A549 (cell line): ENCODE measurements at regions not wholly inside any gene's neighbourhood (a gene's known extent, or its start where the extent isn't known, plus 50 kb on each side); places are given as distances from the start of the nearest gene placed in this dataset.

Source experiments
- CBX2 ChIP-seq: fragments of 200-600 bp; sonication (generic); IDR thresholded peaks from 2 replicates; pipeline ENCODE4 v1.6.1; 2016; ENCODE audit warnings: low read depth, mild to moderate bottlenecking, borderline replicate concordance
- CEBPB ChIP-seq, 2 experiments: fragments of >200 bp in 1 of 2; sonication (Bioruptor Twin) in 1 of 2; formaldehyde crosslinking in 1 of 2; IDR thresholded peaks; 2 replicates each; pipeline ENCODE4 v1.6.1; 2012 to 2016
- CTCF ChIP-seq: fragments of >200 bp; sonication (Bioruptor Twin); formaldehyde crosslinking; IDR thresholded peaks from 3 replicates; pipeline ENCODE4 v1.5.1; 2016
- EP300 ChIP-seq, 2 experiments: fragments of >200 bp; sonication (Bioruptor Twin); formaldehyde crosslinking; IDR thresholded peaks; 2 replicates in 1 of 2; 3 replicates in 1 of 2; pipeline ENCODE4 v1.6.1; 2016 to 2017
- GATA3 ChIP-seq: IDR thresholded peaks from 2 replicates; pipeline ENCODE4 v1.6.1; 2012; ENCODE audit warnings: borderline replicate concordance
- HDAC2 ChIP-seq: fragments of 200-600 bp; sonication (generic); IDR thresholded peaks from 2 replicates; pipeline ENCODE4 v1.6.1; 2016
- MAX ChIP-seq: IDR thresholded peaks from 2 replicates; pipeline ENCODE4 v1.6.1; 2012
- POLR2A ChIP-seq: IDR thresholded peaks from 2 replicates; pipeline ENCODE4 v1.6.1; 2012; ENCODE audit warnings: mild to moderate bottlenecking, low read length
- REST ChIP-seq: fragments of 200-600 bp; sonication (generic); IDR thresholded peaks from 2 replicates; pipeline ENCODE4 v1.6.1; 2016; ENCODE audit warnings: antibody characterized with exemption, mild to moderate bottlenecking, moderate library complexity
- RFX5 ChIP-seq: fragments of 450-650 bp; IDR thresholded peaks from 2 replicates; pipeline ENCODE4 v1.7.1; 2014; ENCODE audit warnings: antibody characterized with exemption, mild to moderate bottlenecking, moderate library complexity
- ZSCAN20 ChIP-seq: fragments of 250-450 bp; sonication (Bioruptor Pico); IDR thresholded peaks from 2 replicates; pipeline ENCODE4 v1.8.0; 2022; ENCODE audit warnings: mild to moderate bottlenecking, moderate library complexity

- TF ChIP-seq HDAC2 = no peak
- no peak for TF ChIP-seq GATA3
- TF ChIP-seq EP300 (IDR thresholded peaks at IDR 0.05) = no peak
- no peak for TF ChIP-seq ZSCAN20 (CRISPR knock-in tag)
- no peak for TF ChIP-seq CTCF
- no peak for TF ChIP-seq REST
- no peak for TF ChIP-seq CBX2
- no peak for TF ChIP-seq POLR2A
- TF ChIP-seq CEBPB (IDR thresholded peaks at IDR 0.05) = no peak
- no peak for TF ChIP-seq MAX
- TF ChIP-seq RFX5 = no peak
Observed at GRCh38 chr3:26091626-26092025, 301.7 kb downstream of the OXSM start.
